Caco-2 (cell line): ENCODE measurements at regions not wholly inside any gene's neighbourhood (a gene's known extent, or its start where the extent isn't known, plus 50 kb on each side); places are given as distances from the start of the nearest gene placed in this dataset.

ENCODE experiments used
- BruUV-seq: library from RNA; stranded (reverse); fragments of 400-500 nt; replicated peaks from 2 replicates; lab custom pipeline; 2021; lab: Mats Ljungman, UMichigan
- CTCF ChIA-PET: fragments of 300-600 bp; sonication (Branson Sonifier 250); formaldehyde crosslinking; loops from one replicate; lab custom pipeline; 2022; ENCODE audit warnings: antibody characterized with exemption; lab: Charles Lee
- POLR2A ChIA-PET: fragments of 300-600 bp; sonication (Branson Sonifier 250); formaldehyde crosslinking; loops from one replicate; lab custom pipeline; 2022; ENCODE audit warnings: antibody characterized with exemption; lab: Charles Lee
- DNase-seq, 2 experiments: peaks; one replicate each; pipeline versions ENCODE4 v3.0.0 to v3.0.0-alpha.2; 2020 to 2022
- H3K27me3 ChIP-seq: replicated peaks from 2 replicates; pipeline ENCODE4 v1.6.0; 2011; ENCODE audit warnings: low read length; ENCODE audit not compliant: control insufficient read depth, insufficient read depth
- H3K36me3 ChIP-seq: 2 replicates; pipeline ENCODE4 v1.5.1; 2011; ENCODE audit warnings: low read length; ENCODE audit not compliant: control insufficient read depth, insufficient read depth
- H3K4me1 ChIP-seq: fragments of 250-450 bp; sonication (Bioruptor Pico); 2 replicates; pipeline ENCODE4 v1.5.1; 2020; ENCODE audit warnings: mild to moderate bottlenecking
- H3K4me3 ChIP-seq: 2 replicates; pipeline ENCODE4 v1.5.1; 2011; ENCODE audit warnings: low read depth, mild to moderate bottlenecking, control low read depth, low read length
- H3K9me3 ChIP-seq: fragments of 250-450 bp; sonication (Bioruptor Pico); 2 replicates; pipeline ENCODE4 v1.5.1; 2020; ENCODE audit warnings: mild to moderate bottlenecking, moderate library complexity
- H3K27ac Mint-ChIP-seq: one replicate; pipeline ENCODE4 v1.8.0; 2022; ENCODE audit warnings: mixed read lengths; ENCODE audit not compliant: unreplicated experiment
- H3K27me3 Mint-ChIP-seq: one replicate; pipeline ENCODE4 v1.8.0; 2022; ENCODE audit warnings: mixed read lengths; ENCODE audit not compliant: insufficient read depth, unreplicated experiment
- H3K36me3 Mint-ChIP-seq: one replicate; pipeline ENCODE4 v1.8.0; 2022; ENCODE audit warnings: mild to moderate bottlenecking, mixed read lengths; ENCODE audit not compliant: insufficient read depth, unreplicated experiment
- H3K4me1 Mint-ChIP-seq: one replicate; pipeline ENCODE4 v1.8.0; 2022; ENCODE audit warnings: low read depth, mixed read lengths; ENCODE audit not compliant: unreplicated experiment
- H3K4me3 Mint-ChIP-seq: one replicate; pipeline ENCODE4 v1.8.0; 2022; ENCODE audit warnings: mild to moderate bottlenecking, moderate library complexity, mixed read lengths; ENCODE audit not compliant: unreplicated experiment
- H3K9me3 Mint-ChIP-seq: one replicate; pipeline ENCODE4 v1.8.0; 2022; ENCODE audit warnings: mixed read lengths; ENCODE audit not compliant: unreplicated experiment
- intact Hi-C: fragments of 100-400 bp; cut with micrococcal nuclease; formaldehyde crosslinking; loops from one replicate; pipeline ENCODE4 v1.10.0; 2022; ENCODE audit not compliant: unreplicated experiment
- TF ChIP-seq, protein P1 (sequence below), 2 experiments: fragments of 200-600 bp in 1 of 2; IDR thresholded peaks; 1 replicate in 1 of 2; 2 replicates in 1 of 2; pipeline versions ENCODE4 v1.5.1 to v1.8.0; 2011 to 2022; ENCODE audit warnings: antibody characterized with exemption in 1 of 2, control low read depth in 1 of 2, inconsistent platforms in 1 of 2, low read depth in 1 of 2, low read length in 1 of 2, mild to moderate bottlenecking in 1 of 2, moderate library complexity in 1 of 2; ENCODE audit not compliant: insufficient read depth in 1 of 2, severe bottlenecking in 1 of 2, unreplicated experiment in 1 of 2

GRCh38 chr1:234864116-234864515, 254.1 kb upstream of the IRF2BP2 start:
- no peaks in the 10 kb centered on the region for H3K9me3 Mint-ChIP-seq
- no peaks in the 10 kb centered on the region for H3K27me3 Mint-ChIP-seq
- intact Hi-C loops, result no loop called here
- TF ChIP-seq, protein P1, sequence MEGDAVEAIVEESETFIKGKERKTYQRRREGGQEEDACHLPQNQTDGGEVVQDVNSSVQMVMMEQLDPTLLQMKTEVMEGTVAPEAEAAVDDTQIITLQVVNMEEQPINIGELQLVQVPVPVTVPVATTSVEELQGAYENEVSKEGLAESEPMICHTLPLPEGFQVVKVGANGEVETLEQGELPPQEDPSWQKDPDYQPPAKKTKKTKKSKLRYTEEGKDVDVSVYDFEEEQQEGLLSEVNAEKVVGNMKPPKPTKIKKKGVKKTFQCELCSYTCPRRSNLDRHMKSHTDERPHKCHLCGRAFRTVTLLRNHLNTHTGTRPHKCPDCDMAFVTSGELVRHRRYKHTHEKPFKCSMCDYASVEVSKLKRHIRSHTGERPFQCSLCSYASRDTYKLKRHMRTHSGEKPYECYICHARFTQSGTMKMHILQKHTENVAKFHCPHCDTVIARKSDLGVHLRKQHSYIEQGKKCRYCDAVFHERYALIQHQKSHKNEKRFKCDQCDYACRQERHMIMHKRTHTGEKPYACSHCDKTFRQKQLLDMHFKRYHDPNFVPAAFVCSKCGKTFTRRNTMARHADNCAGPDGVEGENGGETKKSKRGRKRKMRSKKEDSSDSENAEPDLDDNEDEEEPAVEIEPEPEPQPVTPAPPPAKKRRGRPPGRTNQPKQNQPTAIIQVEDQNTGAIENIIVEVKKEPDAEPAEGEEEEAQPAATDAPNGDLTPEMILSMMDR (IDR thresholded peaks at IDR 0.05; ENCODE audit: insufficient read depth in 1 of 2, low read depth in 1 of 2, low read length in 1 of 2, severe bottlenecking in 1 of 2, unreplicated experiment in 1 of 2), result no peak
- no peaks in the 10 kb centered on the region for H3K36me3 Mint-ChIP-seq
- peaks cover 28% of the 10 kb centered on the region for H3K4me1 ChIP-seq
- peaks cover 32% of the 10 kb centered on the region for H3K4me1 Mint-ChIP-seq
- H3K4me3 ChIP-seq, result no peak overlapping the region
- no peaks in the 10 kb centered on the region for H3K36me3 ChIP-seq
- H3K9me3 ChIP-seq, result no peaks in the 10 kb centered on the region
- CTCF ChIA-PET, result no interaction called here
- no peak overlapping the region for H3K27ac Mint-ChIP-seq
- no peaks in the 10 kb centered on the region for H3K27me3 ChIP-seq
- DNase-seq, result no peak
- POLR2A ChIA-PET, result no interaction called here
- no TSS peak for BruUV-seq
- no peak overlapping the region for H3K4me3 Mint-ChIP-seq

- BruUV-seq, result no TSS peak
- Mint-ChIP-seq H3K4me3 (no peak overlapping the region), H3K9me3 (no peaks in the 10 kb centered on the region), H3K4me1 (peaks cover 31% of the 10 kb centered on the region), H3K27me3 (no peaks in the 10 kb centered on the region), H3K36me3 (no peaks in the 10 kb centered on the region), H3K27ac (peak overlapping the region; percentile 13)
- Histone ChIP-seq H3K27me3 (no peaks in the 10 kb centered on the region), H3K4me1 (peaks cover 28% of the 10 kb centered on the region), H3K4me3 (no peak overlapping the region), H3K9me3 (no peaks in the 10 kb centered on the region), H3K36me3 (no peaks in the 10 kb centered on the region)
- DNase-seq, result no peak
- intact Hi-C loops, result no loop called here
- TF ChIP-seq, protein P1 (IDR thresholded peaks at IDR 0.05; ENCODE audit: insufficient read depth in 1 of 2, low read depth in 1 of 2, low read length in 1 of 2, severe bottlenecking in 1 of 2, unreplicated experiment in 1 of 2), result no peak
- ChIA-PET CTCF (no interaction called here), POLR2A (no interaction called here)
These were observed 253.6 kb upstream of the IRF2BP2 start for GRCh38 chr1:234863551-234863971.

DNA sequence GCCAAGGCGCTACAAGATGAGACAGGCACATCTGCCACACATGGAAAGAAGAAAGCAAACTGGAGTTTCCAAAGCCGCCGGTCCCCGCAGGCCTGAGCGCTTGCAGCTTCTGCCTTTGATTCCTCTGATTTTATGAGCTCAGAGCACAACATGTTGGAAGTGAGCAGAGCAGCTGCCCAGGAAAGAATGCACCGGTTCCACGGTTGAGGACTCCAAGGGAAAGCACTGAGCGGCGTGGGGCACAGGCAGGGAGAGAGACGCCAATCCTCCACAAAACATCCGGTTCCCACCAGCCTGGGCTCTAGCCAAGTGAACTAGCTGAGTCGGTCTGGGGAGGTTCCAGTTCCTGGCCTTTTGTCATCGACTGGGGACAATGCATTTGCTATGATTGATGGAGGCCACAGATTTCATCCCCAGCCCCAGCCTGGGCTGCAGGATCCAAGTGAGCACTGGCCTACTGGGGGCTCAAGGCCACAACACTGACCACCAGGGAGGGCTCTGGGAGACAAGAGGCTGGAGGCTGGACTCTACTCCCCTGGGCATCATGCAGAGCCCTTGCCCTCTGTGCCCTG, 253.1 kb upstream of the IRF2BP2 start:
- Histone ChIP-seq H3K36me3 (no peaks in the 10 kb centered on the region), H3K9me3 (no peaks in the 10 kb centered on the region), H3K4me1 (peaks cover 28% of the 10 kb centered on the region), H3K27me3 (no peaks in the 10 kb centered on the region), H3K4me3 (no peak overlapping the region)
- no peak for DNase-seq
- Mint-ChIP-seq H3K27ac (peak overlapping the region; percentile 13), H3K4me1 (peaks cover 31% of the 10 kb centered on the region), H3K36me3 (no peaks in the 10 kb centered on the region), H3K9me3 (no peaks in the 10 kb centered on the region), H3K27me3 (no peaks in the 10 kb centered on the region), H3K4me3 (no peak overlapping the region)
- no TSS peak for BruUV-seq
- TF ChIP-seq, protein P1 (IDR thresholded peaks at IDR 0.05; ENCODE audit: insufficient read depth in 1 of 2, low read depth in 1 of 2, low read length in 1 of 2, severe bottlenecking in 1 of 2, unreplicated experiment in 1 of 2), result no peak
- CTCF ChIA-PET, result no interaction called here
- intact Hi-C loops, result no loop called here
- POLR2A ChIA-PET, result no interaction called here
